HG03175 (cell line): ENCODE measurements at regions not wholly inside any gene's neighbourhood (a gene's known extent, or its start where the extent isn't known, plus 50 kb on each side); places are given as distances from the start of the nearest gene placed in this dataset.

ENCODE experiments used
- ATAC-seq: cut with Tn5 transposase; IDR thresholded peaks from one replicate; pipeline ENCODE4 v1.9.1; 2021; ENCODE audit warnings: mild to moderate bottlenecking, moderate library complexity; ENCODE audit not compliant: unreplicated experiment

DNA sequence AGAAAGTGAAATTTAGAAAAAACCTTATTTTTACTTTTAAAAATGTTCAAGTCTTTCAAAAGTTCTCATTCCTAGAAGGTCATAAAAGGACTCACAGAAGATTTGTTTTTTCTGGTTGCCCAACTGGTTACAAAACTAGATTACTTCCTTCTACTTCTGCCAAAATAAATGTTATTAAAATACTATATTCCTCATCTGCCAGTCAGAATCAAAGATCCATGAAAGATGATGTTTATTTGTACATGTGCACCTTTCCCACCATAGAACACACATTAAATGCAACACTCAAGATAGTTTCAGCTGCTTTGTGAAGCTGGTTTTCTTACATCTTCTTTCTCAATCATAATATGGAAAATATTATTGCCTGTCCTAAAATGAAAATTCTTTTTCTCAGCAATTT lies 465.4 kb downstream of the ETV1 start:
- ATAC-seq, result no peak

- ATAC-seq, result no peak
These were observed 457.3 kb downstream of the ETV1 start for GRCh38 chr7:13532028-13532753.

DNA sequence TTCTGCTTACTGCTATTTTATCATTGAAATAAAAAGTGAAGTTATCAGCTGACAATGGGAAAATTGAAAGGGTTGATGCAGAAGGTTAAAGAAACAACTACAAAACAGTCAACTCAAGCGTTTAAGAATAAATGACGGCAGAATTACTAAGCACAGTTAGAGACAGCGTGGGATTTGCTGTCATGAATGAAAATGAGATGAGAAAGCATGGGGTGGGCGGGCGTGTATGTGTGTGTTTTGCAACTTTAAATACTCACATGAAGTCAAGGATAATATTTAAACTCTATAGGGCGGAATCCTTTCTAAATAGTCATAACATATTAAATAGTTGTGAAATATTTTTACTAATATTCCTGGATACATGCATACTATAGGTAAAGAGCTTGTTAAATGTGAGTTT lies 450.8 kb downstream of the ETV1 start:
- no peak for ATAC-seq

- ATAC-seq, result no peak
These were observed 449.0 kb downstream of the ETV1 start for GRCh38 chr7:13540429-13540828.

- ATAC-seq, result no peak
These were observed 448.1 kb downstream of the ETV1 start for GRCh38 chr7:13541326-13541725.

DNA sequence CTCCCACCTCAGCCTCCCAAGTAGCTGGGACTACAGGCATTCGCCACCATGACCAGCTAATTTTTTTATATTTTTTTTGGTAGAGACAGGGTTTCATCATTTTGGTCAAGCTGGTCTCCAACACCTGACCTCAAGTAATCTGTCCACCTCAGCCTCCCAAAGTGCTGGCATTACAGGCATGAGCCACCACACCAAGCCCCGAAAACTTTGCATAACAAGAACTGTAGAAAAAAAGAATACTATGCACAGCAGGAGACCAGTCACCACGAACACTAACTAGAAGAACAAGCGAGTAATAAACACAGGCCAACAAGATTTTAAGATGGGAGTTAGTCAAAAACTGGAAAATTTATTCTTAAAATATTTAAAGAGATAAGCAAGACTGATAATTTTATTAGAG lies 447.0 kb downstream of the ETV1 start:
- no peak for ATAC-seq

DNA sequence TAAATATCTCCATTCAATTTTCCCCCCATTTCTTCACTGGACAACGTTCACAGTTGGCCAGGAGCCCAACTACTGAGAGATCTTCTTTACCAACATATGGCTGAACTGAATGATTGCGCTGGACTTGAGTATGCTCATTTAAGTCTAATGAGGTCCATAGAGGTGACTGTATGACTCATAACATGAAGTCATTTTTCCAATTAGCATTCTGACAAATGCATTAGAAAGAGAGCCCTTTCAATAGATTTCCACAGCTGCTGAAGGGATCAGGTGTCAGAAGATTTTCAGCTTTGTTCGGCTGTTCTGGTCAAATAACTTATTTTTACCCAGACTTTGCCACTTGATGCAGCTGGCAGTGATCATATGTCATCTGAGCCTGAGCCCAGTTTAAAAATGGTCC lies 438.0 kb downstream of the ETV1 start:
- ATAC-seq, result no peak

GRCh38 chr7:13560441-13560840 lies 429.0 kb downstream of the ETV1 start:
- ATAC-seq, result no peak

- ATAC-seq, result no peak
These were observed 426.2 kb downstream of the ETV1 start for GRCh38 chr7:13563257-13563656.

DNA sequence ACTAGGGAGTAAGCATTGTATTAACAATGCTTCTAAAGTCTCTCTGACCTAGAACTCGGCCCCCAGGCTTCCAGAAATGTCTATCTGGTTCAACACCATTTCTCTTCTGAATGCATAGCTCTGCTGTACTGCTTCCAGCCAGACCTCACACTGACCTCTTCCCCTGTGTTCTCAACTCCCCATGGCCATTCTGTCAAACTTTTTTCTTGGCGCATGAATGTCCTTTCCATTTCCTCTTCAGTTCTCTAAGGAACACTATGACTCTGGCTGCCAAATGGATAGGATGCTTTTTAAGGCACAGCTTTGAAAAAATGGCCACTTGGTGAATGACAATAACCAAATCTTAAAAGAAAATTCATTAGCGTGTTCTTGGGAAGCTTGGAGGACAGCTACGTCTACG lies 425.8 kb downstream of the ETV1 start:
- ATAC-seq, result no peak

- ATAC-seq, result no peak
These were observed 411.8 kb downstream of the ETV1 start for GRCh38 chr7:13577566-13578145.

GRCh38 chr7:13578294-13578693 lies 411.2 kb downstream of the ETV1 start:
- no peak for ATAC-seq

- no peak for ATAC-seq
These were observed 408.4 kb downstream of the ETV1 start for GRCh38 chr7:13581097-13581496.

DNA sequence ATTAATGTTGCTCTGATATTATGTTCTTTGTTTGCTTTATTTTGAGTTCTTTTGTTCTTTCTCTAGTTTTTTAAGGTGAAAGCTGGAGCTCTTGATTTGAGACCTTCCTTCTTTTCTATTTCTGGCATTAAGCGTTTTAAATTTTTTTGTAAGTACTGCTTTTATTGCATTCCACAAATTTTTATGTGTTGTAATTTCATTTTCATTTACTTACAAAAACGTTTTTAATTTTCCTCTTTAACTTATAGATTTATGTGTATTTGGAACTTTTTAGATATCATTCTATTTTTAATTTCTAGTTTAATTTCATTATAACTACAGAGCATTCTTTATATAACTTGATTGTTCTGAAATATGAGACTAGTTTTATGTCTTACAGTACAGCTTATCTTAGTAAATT lies 395.6 kb downstream of the ETV1 start:
- ATAC-seq, result no peak

- no peak for ATAC-seq
These were observed 387.4 kb downstream of the ETV1 start for GRCh38 chr7:13602036-13602435.

DNA sequence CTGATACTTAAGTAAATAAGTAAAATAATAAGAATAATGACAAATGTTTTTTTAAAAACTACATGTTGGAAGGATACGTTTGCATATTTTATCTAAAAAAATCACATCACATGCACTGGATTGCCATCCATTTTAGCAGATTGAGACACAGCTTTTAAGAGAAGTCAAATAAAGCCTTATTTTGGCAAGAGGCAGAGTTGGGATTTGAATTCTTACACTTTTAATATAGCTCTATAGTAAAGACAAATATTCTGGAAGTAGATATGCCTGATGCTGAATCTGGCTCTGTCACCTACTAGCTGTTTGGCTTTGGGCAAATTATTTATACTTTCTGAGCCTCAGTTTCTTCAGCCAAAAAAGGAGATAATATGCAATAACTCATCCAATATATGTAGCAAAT lies 386.4 kb downstream of the ETV1 start:
- no peak for ATAC-seq

DNA sequence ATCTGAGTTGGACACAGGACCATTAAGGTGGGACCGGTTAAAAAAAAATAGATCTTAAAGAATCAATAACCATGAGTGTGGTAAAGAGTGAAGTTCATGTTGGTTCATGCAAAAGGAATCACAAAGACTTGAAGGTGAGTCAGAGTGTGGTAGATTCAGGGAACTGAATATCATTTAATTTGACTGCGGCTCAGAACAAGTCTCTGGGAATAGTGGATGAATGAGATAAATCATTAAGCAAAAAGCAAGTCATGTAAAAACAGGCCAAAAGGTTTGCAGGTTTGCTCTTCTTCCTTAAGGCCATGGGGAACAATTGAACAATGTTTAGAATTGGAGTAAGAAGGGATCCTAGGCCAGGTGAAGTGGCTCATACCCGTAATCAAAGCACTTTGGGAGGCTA lies 385.8 kb downstream of the ETV1 start:
- no peak for ATAC-seq

GRCh38 chr7:13604178-13604577 lies 385.3 kb downstream of the ETV1 start:
- no peak for ATAC-seq

GRCh38 chr7:13610372-13610771 lies 379.1 kb downstream of the ETV1 start:
- ATAC-seq, result no peak

- no peak for ATAC-seq
These were observed 373.8 kb downstream of the ETV1 start for GRCh38 chr7:13615679-13616078.

- no peak for ATAC-seq
These were observed 362.0 kb downstream of the ETV1 start for GRCh38 chr7:13627455-13627854.

- no peak for ATAC-seq
These were observed 361.0 kb downstream of the ETV1 start for GRCh38 chr7:13628239-13629001.
